Endometrium (tissue), 2 donors: ENCODE measurements at regions not wholly inside any gene's neighbourhood (a gene's known extent, or its start where the extent isn't known, plus 50 kb on each side); places are given as distances from the start of the nearest gene placed in this dataset.

ENCODE experiments used
- FAIRE-seq: peaks from 2 replicates; lab custom pipeline; 2012; peaks lifted over from hg19 to GRCh38; lab: Jason Lieb, UNC
- donor health status: control.
- donor health status: control.

DNA sequence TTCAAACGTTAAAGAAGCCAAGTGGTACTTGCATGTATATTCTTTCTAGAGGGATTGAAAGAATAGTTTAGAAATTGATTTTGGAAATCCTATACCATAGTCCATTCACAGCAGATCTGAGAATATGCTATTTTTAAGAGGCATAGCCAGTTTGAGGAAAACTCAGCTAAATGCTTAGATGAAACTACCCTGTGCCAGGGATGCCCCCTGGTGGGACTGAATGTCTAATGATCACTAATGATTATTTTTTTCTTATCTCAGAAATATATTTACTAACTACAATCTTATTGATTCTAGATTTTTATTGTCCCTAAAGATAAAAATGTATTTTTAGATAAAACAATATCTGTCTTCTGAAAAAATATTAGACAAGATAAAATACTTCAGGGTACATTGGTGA, 844.9 kb upstream of the PHF14 start:
- FAIRE-seq = peak; percentile 21

DNA sequence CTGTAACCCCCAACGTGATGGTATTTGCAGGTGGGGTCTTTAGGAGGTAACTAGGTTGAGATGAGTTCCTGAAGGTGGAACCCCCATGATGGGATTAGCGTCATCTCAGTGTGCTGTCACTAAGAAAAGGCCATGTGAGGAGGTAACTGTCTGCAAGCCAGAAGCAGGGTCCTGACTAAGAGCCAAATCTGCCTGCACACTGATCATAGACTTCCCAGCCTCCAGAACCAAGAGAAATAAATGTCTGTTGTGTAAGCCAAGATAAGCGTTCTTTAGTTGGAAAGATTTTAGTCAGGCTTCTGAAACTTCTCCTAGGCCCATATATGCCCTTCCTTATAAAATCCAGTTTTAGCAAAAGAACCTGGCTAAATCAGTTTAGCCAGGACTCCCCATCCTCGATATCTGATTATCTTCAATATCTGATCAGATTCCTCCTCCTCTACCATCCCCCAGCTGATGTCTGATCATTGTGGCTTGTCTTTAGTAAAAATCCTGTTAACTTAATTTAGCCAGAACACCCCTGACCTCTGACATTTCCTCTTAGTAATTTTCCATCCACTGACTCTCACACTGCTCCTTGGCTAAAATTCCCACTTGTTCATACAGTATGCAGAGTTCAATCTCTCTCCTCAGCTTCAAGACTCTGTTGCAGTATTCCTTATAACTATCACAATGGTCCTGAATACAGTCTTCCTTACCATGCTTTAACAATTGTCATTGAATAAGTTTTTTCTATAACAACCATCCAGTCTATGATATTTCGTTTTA, 835.4 kb upstream of the PHF14 start:
- no peak for FAIRE-seq

DNA sequence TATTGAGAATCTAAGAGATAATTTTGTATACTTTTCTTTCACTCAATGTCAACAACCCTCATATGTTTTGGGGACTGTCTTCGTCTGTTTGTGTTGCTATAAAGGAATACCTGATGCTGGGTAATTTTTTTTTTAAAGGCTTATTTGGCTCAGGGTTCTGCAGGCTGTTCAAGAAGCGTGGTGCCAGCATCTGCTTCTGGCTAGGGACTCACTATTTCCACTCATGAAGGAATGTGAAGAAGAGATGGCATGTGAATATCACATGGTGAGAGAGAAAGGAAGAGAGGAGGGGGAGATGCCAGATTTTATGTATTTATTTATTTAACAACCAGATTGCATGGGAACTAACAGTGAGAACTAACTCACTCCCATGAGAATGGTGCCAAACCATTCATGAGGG, 827.4 kb upstream of the PHF14 start:
- FAIRE-seq = no peak

DNA sequence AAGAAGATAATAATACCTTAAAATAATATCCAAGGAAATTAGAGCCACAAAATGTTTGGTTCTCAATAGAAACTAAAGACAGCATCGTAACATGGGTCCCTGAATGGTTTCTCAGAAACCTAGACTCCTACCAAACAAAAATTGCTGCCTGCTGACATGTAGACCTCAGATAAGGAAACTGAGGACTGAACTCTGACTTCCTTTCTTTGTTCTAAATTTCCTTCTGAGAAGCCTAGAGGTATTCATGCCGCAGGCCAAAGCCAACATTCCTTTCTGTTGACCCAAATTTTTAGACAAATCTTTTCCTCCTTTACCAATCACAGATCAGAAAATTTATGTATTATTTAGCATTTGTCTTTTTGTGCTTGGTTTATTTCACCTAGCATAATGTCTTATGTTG, 816.7 kb upstream of the PHF14 start:
- FAIRE-seq = no peak

DNA sequence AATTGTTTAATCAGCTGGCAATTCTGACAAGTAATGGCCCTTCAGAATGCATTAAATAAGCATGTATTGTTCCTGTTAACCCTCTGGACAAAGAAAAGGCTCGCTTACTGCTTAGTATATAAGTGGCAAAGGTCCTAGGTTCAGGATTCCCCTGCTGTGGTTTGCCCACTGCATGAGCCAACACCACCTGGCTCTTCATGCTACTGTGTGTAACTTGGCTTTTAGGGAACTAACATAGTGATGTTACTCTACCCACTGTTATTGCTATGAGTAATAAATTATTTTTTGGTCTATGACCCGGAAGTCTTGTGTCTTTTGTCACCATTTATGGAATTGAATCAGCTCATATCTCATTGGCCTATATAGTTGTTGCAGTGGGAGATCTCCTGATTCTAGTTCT, 791.7 kb upstream of the PHF14 start:
- no peak for FAIRE-seq

DNA sequence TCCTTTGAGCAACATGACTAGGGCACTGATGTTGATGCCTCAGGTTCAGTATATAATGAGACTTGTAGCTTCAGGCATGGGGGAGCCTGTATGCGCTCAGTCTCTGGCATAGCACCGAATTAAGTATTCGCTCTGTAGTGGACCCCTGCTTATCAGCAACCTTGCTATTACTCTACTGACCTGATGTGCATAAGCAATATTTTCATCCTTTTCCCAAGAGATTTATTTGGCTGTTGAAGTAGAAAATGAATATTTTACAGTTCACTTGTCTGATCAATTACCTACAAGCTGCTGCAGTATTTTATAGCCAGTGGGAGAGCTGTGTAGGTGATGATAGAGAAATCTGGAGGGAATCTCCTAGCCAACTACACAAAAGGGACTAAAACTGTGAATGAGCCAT, 781.6 kb upstream of the PHF14 start:
- FAIRE-seq = no peak

DNA sequence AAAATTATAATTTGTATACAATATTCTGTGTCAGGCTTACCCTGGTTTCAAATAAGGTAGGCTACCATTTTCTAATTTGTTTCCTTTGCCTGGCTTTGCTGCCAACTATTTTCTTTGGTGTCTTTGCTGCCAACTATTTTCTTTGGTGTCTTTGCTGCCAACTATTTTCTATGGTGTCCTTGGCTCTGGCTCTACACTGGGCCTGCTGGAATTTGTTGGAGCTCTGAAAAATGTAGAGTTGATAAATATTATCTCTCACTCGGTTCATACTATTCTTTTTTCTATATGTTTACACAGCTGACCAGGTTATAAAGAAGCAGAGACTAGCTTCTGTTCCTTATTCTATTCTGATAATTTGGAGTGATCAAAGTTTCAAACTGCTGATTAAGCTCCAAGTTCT, 768.0 kb upstream of the PHF14 start:
- FAIRE-seq = no peak

DNA sequence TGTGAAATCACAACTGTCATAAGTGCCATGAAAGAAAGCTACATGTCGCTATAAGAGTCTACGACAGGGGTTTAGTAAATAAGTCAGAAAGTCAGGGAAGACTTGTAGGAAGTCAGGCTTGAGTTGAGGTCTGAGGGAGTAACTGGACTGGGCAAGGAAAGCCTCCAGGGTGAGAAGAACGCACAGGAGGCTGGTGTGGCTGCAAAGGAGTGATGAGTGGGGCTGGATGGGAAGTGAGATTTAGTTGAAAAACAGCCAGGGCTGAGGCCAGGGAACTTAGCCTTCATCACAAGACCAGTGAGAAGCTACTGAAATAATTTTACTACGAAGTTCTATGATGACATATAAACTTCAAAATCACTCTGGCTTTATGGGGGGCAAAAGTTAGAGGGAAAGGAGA, 763.7 kb upstream of the PHF14 start:
- no peak for FAIRE-seq

DNA sequence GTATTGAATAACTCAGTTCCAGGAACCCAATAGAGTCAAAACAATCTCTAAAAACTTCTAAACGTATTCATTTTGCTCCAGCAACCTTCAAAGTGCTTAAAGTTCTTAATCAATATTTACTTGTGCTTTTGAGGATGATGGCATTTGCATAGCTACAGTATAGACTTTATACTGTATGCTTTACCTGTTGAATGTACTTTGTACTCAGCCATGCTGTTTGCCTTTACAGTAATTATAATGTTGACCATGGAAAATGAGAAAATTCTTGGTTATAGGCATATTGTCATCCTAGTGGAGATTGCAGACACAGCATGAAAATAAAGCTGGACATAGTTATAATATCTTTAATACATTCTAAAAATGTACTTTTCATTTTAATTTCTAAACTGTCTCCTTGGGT, 762.7 kb upstream of the PHF14 start:
- FAIRE-seq = no peak

DNA sequence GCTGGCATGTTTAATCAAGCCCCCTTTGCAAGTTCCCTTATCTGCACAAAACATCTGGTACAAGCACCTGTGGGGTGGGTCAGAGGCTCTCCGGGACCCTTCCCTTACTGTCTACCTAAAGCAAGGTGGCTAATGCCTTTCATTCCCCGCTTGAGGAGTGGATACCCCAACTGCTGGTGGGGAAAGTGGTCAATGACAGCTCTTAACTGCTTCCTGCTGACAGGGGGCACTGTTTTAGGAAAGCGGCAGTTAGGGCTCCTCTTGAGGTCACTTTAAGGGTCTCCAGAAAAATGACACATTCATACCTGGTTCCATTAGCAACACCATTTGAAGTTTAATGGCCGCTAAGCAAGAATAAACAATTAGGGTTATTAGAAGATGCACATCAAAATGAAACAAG, 761.8 kb upstream of the PHF14 start:
- no peak for FAIRE-seq

- FAIRE-seq = no peak
Observed at GRCh38 chr7:10212649-10213048, 761.0 kb upstream of the PHF14 start.

DNA sequence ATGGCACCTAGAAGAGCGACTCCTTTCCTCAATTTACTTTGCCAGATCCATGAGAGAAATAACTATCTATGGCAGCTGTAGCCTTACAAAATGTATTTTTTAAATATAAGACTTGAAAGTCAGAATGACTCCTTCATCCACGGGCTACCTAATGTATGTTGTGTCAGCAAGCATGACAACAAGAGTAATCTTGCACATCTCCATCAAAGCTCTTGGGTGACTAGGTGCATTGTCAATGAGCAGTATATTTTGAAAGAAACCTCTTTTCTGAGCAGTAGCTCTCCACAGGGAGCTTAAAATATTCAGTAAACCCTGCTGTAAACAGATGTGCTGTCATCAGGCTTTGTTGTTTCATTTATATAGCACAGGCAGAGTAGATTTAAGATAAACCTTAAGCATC, 757.2 kb upstream of the PHF14 start:
- FAIRE-seq = no peak

- no peak for FAIRE-seq
Observed at GRCh38 chr7:10221084-10221483, 752.6 kb upstream of the PHF14 start.

GRCh38 chr7:10222976-10223375, 750.7 kb upstream of the PHF14 start:
- peak; percentile 51 for FAIRE-seq

GRCh38 chr7:10225275-10225674, 748.4 kb upstream of the PHF14 start:
- FAIRE-seq = no peak

DNA sequence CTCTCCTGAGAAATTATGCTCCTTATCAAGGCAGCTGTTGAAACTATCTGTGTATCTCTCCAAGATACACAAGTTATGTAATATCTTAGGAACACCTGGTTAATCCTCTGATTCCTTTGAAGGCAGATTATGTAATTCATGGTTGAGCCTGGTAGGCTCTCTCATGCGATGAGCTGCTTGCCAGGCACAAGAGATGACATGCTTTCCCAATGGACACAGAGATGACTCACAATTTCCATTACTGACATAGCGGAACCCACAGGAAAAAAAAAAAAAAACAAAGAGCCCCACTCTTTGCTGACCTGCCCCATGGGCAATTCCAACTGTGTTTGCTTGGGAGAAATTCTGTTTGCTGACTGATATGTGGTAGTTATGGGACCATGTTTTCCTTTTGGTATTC, 736.4 kb upstream of the PHF14 start:
- no peak for FAIRE-seq

DNA sequence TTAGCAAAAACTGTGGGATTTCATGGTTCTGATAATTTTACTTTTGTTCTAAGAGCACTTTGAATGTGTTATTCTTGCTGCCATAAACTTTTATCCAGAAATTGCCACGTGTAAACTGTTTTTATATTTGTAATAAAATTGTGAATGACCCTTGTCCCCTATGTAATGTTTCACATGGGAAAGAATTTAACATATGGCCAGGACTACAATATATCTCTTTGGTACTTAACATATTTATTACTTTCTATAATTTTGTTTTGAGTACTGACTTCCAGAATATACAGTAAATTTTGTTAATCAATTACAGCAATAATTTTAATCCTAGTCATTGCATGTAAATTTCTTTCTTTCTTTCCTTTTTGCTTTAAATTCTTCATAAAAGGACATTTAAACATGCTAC, 735.0 kb upstream of the PHF14 start:
- no peak for FAIRE-seq

DNA sequence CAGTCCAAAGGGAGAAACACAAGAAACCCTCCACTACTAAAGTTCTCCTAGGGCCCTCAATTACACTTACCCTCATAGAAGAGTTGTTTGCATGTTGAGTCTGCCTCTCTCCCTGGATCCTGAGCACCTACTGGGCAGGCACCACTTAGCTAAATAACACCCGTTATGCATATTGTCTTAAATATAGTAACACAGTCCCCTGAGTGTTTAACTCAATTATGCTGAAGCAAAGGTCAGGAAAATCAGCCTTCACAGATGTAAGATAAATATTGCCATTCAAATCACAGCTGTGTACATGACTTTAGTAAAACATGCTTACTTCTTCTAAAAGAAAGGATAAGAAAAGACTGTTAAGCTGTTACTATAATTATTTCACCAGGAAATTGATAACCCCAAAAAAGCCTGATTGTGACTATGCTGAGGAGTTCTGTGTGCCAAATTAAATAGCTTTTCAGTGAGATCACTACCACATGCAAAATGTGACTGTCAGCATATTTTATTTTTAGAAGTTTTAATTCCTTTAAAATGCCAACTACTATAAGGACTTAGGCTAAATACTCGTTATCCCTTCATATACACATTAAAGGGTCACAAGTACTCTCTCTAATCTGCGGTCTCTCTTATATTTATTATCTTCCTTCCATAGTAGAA, 733.9 kb upstream of the PHF14 start:
- no peak for FAIRE-seq

DNA sequence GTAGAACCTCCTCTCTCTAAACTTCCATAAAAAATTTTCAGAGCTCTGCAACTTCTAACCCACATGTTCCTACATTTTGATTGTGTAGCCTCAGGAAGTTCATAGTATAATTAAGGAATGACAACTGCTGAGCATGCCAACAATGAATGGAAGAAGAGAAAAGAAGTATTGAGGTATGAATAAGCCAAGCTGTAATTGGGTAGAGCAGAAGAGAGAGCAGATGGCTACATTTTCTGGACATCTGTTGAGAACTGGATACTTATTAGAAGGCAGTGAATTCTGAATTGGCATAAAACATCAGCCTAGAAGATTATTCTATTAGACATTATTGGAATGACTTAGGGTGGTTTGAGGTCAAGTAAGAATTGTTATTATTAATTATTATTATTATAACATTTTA, 728.3 kb upstream of the PHF14 start:
- no peak for FAIRE-seq

- no peak for FAIRE-seq
Observed at GRCh38 chr7:10257438-10257837, 716.2 kb upstream of the PHF14 start.

DNA sequence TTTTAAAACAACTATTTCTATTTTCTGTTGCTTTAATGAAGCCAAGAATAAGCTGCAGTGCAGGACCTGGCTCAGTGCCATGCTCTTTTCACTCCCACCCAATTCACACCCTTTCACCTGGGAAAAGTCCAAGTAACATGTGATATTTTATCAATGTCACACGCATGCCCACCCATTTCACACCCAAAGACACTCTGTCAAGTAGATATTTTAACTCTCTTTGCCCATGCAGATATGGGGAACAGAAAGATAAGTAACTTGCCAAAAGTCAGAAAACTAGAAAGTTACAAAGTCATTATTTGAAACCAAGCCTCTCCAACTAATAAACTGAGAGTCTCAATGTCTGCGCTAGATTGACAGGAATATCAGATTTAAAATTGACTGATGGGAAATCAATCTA, 706.7 kb upstream of the PHF14 start:
- no peak for FAIRE-seq

DNA sequence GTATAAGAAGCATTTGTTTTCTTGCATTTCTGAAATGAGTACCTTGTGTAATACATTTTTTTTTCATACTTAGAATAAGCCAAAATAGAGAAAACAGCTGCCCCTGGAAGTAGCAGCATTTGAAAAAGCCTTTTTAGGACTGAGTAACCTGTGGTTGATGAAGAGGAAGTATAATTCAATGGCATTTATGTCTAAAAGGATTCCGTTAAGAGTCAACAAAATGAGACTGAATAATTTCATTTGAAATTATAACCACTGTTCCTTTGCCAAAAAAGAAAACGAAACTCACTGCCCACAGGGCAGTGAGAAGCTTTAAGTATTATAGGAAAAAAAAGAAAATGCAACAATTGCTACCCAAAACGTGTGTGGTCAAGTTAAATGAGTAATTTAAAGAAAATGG, 705.6 kb upstream of the PHF14 start:
- no peak for FAIRE-seq

- FAIRE-seq = no peak
Observed at GRCh38 chr7:10282909-10283308, 690.8 kb upstream of the PHF14 start.

- FAIRE-seq = no peak
Observed at GRCh38 chr7:10284001-10284400, 689.7 kb upstream of the PHF14 start.
